GM19035 (cell line): ENCODE measurements at regions not wholly inside any gene's neighbourhood (a gene's known extent, or its start where the extent isn't known, plus 50 kb on each side); places are given as distances from the start of the nearest gene placed in this dataset.
"Not testable (repeated sequence)": the region's sequence is repeated elsewhere in the genome, so short reads cannot be mapped to it uniquely, and the experiment has no call there.

Source experiments
- ATAC-seq: cut with Tn5 transposase; IDR thresholded peaks from one replicate; pipeline ENCODE4 v1.9.1; 2021; ENCODE audit not compliant: unreplicated experiment

GRCh38 chr9:19660019-19660418, 128.8 kb downstream of the SLC24A2 start:
- no peak for ATAC-seq

- no peak for ATAC-seq
Observed at GRCh38 chr9:19656704-19657103, 132.1 kb downstream of the SLC24A2 start.

- ATAC-seq, result no peak
Observed at GRCh38 chr9:19651681-19652080, 137.2 kb downstream of the SLC24A2 start.

GRCh38 chr9:19650312-19650711, 138.5 kb downstream of the SLC24A2 start:
- ATAC-seq, result no peak

GRCh38 chr9:19649336-19650041, 139.3 kb downstream of the SLC24A2 start:
- no peak for ATAC-seq

GRCh38 chr9:19648672-19649071, 140.2 kb downstream of the SLC24A2 start:
- ATAC-seq, result no peak

- no peak for ATAC-seq
Observed at GRCh38 chr9:19643875-19644274, 145.0 kb downstream of the SLC24A2 start.

- no peak for ATAC-seq
Observed at GRCh38 chr9:19642256-19642655, 146.6 kb downstream of the SLC24A2 start.

- ATAC-seq, result no peak
Observed at GRCh38 chr9:19641046-19641445, 147.8 kb downstream of the SLC24A2 start.

- ATAC-seq, result no peak
Observed at GRCh38 chr9:19640014-19640413, 148.8 kb downstream of the SLC24A2 start.

GRCh38 chr9:19637084-19637483, 151.8 kb downstream of the SLC24A2 start:
- no peak for ATAC-seq

- ATAC-seq, result no peak
Observed at GRCh38 chr9:19634881-19635280, 154.0 kb downstream of the SLC24A2 start.

- no peak for ATAC-seq
Observed at GRCh38 chr9:19631181-19631580, 157.7 kb downstream of the SLC24A2 start.

- no peak for ATAC-seq
Observed at GRCh38 chr9:19630760-19631159, 158.1 kb downstream of the SLC24A2 start.

GRCh38 chr9:19629488-19629887, 159.3 kb downstream of the SLC24A2 start:
- ATAC-seq, result no peak

- not testable (repeated sequence) for ATAC-seq
Observed at GRCh38 chr9:19625426-19625825, 163.4 kb downstream of the SLC24A2 start.

- ATAC-seq, result no peak
Observed at GRCh38 chr9:19624519-19624918, 164.3 kb downstream of the SLC24A2 start.

- ATAC-seq, result no peak
Observed at GRCh38 chr9:19623941-19624340, 164.9 kb downstream of the SLC24A2 start.

- no peak for ATAC-seq
Observed at GRCh38 chr9:19620326-19620725, 168.5 kb downstream of the SLC24A2 start.

- ATAC-seq, result no peak
Observed at GRCh38 chr9:19619221-19619620, 169.6 kb downstream of the SLC24A2 start.

GRCh38 chr9:19618816-19619215, 170.0 kb downstream of the SLC24A2 start:
- no peak for ATAC-seq

- no peak for ATAC-seq
Observed at GRCh38 chr9:19615036-19615624, 173.7 kb downstream of the SLC24A2 start.

GRCh38 chr9:19614294-19614693, 174.5 kb downstream of the SLC24A2 start:
- ATAC-seq, result no peak
